Embryonic facial prominence (tissue), 1 donor: ENCODE measurements at regions not wholly inside any gene's neighbourhood (a gene's known extent, or its start where the extent isn't known, plus 50 kb on each side); places are given as distances from the start of the nearest gene placed in this dataset.
"Not testable (repeated sequence)": the region's sequence is repeated elsewhere in the genome, so short reads cannot be mapped to it uniquely, and the experiment has no call there.

Experiments used
- DNase-seq: peaks from one replicate; pipeline ENCODE4 v3.0.0-alpha.2; 2016; ENCODE audit errors: extremely low spot score

DNA sequence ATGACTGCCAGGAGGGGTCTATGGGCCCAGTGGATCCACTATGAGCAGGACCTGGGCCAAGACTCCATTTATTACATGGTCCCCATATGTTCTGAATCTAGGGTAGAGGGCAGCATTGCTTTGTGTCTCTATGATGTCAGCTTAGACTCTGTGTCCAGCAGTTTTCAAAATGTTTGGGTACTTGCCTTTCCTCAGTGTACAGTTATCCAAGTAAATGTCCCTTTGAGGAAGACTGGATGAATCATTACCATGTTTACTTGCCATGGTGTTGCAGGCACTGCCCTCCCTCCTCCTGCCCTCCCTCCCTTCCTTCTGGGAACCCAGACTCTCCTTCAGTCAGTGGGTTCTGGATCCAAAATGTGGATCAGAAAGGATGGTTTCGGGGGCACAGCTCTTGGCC is 108.6 kb downstream of the NRN1 start:
- DNase-seq: no peak

DNA sequence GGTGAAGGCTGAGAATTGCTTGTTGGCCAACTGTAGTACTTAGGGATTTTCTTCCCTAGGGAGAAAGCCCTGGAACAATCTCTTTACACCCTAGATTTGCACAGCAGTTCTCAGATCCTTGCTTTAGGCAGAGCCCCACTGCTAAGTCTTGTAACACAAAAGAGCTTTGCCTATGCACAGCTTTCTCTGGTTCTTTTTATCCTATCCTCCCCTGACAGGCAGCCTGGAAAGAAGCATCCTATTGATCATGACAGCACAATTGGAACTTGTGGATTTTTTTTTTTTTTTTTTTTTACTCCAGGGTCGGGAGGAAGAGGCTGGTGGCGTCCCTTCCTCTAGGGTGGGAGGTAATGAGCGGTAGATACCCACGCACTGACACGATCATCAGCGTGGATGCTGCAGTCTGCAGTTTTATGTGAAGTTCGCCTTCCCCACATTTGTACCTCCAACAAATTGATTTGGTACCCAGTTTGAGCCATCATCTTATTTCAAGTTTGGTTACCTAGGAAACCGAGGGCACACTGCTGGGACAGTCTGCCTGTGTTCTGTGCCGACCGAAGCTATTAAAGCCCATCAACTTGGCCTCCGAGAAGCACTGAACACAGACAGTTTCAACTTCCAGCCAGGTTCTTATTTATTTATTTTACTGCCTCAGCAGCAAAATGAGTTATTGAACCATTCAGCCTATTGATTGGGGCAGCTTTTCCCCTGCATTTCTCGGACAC is 110.1 kb downstream of the NRN1 start:
- no peak for DNase-seq

DNA sequence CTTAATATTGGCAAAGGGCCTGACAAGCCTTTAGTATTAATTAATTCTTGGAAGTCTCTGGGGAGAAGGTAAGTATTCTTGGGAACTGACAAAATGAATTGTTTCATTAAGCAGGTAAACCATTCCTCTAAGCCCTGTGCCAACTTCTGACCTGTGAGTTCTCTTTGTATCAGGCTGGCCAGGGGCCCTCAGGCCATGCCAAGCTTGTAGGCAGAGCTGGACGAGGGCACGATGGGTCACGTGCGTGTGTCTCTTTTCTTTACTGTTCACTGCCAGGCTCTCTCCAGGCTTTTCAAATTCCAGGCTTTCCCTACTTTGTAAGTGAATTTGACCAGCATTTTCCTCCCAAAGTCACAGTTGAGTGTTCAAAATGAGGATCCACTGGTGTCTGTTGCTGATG is 112.4 kb downstream of the NRN1 start:
- DNase-seq: no peak

- DNase-seq: no peak
Measured at GRCh38 chr6:5893295-5893694, 113.4 kb downstream of the NRN1 start.

DNA sequence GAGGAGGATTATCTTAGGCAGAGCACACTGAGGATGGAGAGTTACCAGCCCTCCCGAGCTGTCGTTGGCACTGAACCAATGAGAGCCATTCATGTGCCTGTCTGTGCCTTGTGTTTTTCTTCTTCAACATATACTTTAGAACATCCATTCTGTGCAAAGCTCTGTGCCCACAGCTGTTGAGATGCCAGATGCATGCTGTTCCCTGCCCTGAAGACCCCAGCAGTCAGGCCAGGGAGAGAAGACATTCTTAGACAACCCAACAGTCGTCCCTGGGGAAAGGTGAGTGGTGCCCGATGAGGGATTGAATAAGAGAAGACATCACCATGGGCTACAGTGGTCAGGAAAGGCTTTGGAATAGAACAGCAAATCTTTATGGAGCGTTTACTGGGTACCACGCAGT is 114.1 kb downstream of the NRN1 start:
- no peak for DNase-seq

- DNase-seq: no peak
Measured at GRCh38 chr6:5878792-5879191, 127.9 kb downstream of the NRN1 start.

DNA sequence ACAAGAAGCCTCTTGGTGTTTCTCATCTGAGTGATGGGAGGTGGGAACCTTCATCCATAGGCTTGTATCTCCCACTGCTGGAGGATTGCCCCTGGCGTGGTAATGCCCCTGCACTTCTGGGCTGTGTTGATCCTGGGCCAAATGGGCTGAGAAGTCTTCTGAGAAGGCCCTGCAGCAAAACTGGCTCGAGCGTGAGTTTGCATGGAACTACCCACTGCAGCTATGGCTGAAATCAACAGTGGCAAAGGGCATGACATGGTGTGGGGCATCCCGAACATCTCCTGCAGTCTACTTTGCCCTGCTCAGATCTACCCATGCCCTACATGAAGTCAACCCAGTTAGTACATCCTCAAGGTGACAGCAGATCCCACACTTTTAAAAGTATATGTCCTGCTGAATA is 130.6 kb downstream of the NRN1 start:
- no peak for DNase-seq

DNA sequence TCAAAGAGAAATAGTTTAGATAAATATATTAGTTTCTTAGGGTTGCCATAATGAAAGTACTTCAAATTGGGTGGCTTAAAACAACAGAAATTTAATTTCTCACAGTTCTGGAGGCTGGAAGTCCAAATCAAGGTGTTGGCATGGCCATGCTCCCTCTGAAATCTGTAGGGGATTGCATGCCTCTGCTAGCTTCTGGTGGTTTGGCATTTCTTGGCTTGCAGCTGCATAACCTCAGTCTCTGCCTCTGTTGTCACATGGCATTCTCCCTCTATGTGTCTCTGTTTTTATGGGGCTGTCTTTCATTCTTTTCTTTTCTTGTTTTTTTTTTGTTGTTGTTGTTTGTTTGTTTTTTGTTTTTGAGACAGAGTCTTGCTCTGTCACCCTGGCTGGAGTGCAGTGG is 132.7 kb downstream of the NRN1 start:
- not testable (repeated sequence) for DNase-seq

GRCh38 chr6:5871296-5871695 is 135.4 kb downstream of the NRN1 start:
- no peak for DNase-seq

GRCh38 chr6:5869676-5870075 is 137.0 kb downstream of the NRN1 start:
- no peak for DNase-seq

DNA sequence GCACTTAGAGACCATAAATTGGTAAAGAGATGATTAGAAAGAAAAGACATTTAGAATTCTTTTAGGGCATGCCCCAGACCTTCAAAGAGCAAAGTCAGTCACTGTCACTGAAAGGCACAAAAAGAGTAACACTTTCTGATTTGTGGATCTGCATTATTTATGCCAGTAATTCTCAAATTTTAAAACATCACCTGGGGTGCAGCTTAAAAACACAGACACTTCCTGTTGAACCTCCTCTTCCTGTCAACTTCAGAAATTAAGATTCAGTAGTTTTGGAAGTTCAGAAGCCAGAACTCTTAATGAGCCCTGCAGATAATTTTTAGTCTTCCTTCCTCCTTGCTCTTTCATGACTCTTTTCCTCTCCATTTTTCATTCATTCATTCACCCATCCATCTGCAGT is 137.5 kb downstream of the NRN1 start:
- no peak for DNase-seq

DNA sequence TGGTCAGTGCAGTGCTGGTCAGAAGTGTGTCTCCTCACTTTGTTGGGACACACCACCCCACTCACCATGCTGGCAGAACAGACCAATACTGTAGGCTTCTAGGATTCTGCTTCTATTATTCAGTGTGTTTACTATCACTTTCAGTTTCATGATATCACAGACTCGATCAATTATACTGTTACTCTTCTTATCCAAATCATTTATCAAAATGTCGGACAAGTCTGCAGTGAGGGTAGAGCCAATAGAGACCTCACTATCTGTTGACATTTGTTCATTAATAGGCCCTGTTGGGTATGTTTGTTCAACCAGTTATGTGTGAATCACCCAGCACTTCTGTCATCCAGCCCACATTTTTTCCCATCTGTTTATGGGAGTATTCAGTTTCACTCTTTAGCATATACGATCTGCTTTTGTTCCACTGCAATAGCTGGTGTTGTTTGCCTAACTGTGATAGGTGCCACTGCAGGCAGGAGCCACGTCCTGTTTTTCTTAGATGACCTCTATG is 140.1 kb downstream of the NRN1 start:
- no peak for DNase-seq

DNA sequence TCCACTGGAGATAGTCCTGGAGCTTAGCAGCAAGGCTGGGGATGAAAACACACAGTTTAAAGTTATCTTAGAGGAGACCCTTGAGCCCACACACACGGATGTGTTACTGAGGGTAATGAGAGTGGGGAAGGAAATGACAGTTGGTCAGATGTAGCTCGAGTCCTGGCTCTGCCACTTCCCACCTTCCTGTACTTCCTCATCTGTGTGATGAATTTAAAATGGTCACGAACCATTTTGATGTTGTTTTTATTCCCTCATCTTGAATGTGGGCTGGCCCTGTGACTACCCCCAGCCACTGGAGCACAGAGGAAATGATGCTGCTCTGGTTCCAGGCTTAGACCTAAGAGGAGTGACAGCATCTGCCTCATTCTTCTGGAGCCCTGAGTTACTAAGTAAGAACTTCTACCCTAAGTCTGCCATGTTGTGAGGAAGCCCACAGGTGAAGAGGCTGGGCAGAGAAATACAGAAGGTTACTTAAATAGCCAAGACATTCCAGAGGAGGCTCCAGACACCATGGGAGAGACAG is 141.2 kb downstream of the NRN1 start:
- no peak for DNase-seq

- no peak for DNase-seq
Measured at GRCh38 chr6:5860849-5861248, 145.9 kb downstream of the NRN1 start.

- DNase-seq: no peak
Measured at GRCh38 chr6:5855787-5856470, 150.8 kb downstream of the NRN1 start.

DNA sequence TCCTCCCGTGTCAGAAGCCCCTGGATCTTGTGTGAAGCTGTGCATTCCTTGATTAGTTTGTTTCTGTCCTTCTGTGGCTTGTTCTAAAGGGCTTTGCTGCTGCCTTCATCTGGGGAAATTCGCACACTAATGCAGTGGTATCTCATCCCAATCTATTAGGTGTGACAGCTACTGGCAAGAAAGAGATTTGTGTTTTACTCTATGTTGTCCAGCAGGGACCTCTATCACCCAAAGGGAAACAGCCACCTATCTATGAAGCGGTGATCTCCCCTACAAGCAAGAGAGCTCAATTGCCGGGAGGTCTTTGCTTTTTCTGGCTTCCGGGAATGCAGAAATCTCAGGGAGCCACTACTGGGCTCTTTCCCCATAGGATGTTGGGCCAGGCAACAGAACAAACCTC is 151.8 kb downstream of the NRN1 start:
- no peak for DNase-seq

DNA sequence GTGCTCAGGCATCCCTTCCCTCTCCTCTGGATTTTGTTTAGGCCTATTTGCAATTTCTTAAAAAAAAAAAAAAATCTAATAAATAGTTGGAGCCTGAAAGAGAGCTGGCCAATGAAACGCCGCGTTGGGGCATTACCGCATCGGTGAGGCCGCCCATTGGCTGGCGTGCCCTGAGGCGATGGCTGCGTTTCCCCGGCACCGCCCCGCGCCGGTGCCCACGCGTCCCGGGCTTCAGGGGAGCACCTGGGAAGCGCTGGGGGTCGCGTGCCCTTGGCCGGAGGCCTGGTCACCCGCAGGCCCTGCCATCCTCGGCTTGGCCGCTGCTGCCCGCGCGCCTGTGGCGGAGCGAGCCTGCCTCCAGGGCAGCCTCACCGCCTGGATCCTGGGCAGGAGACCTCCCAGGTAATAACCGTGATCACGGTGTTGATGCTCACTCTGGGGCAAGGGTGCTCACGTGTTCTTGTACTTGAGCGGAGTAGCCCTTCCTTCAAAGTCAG is 155.4 kb downstream of the NRN1 start:
- DNase-seq: peak; percentile 18

DNA sequence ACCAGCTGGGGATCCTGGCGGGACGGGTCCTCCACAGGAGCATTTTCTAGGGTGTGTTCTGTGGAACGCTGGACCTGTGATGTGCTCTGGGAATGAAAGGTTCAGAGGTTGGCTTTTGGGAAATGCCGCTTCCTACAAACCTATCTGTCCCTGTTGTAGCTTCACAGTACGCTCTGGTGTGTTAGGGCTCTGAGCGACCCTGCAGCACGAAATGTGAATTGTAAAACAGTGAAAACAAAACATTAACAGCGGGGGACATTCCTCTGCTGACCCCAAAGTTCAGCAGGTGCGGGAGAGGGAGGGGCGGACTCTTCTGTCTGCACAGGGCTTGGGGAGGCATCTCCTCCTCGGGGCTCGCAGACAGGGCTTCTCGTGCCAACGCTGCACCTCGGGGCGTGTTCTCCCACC is 155.9 kb downstream of the NRN1 start:
- DNase-seq: no peak

DNA sequence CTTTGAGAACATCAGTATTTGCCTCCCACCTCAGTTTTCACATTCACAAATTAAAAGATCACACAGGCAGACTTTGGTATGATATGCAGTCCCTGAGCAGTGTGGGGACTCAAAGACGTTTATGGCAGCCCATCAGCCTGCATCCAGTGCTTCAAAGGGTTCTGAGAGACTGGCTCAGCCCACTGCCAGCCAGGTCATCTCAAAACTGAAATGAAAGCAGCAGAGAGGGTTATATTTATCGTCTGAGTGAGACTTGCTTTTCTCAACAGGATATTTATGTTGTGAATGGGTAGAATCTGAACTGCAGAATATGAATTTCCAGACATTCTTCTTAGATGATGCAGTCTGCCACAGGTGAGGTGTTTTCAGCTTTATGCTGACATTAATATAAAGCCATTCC is 159.8 kb downstream of the NRN1 start:
- no peak for DNase-seq

GRCh38 chr6:5846335-5846734 is 160.4 kb downstream of the NRN1 start:
- no peak for DNase-seq

- no peak for DNase-seq
Measured at GRCh38 chr6:5843078-5843477, 163.6 kb downstream of the NRN1 start.

DNA sequence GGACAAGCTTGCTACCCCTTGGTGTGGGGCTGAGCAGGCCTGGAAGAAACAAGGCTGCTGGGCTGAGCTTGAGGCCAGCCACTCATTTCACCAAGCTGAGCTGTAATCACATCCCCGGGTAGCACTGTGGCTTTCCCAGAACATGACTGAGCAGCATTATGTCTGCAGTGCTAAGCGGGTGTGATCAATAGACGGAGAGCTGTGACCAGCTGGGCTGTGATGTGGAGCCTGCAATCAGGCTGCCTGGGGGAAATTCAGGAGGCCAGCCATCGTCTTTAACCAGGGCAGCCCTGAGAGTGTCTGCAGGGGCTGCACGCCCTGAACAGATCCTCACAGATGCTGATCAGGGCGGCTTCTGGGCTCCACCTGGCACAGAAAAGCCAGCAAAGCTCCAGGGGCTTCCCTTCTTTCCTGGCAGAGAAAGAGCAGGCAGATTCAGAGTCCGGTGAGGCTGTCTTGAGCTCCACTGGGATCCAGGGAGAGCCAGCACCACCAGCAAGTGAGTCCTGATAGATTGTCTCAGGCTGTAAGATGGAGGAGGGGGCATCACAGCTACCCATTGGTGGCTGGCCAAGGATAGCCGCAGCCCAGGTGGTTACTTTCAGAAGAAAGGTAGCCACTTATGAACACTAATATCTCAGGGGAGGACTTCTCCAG is 165.9 kb downstream of the NRN1 start:
- no peak for DNase-seq
